MM.1S (cell line): ENCODE measurements at regions not wholly inside any gene's neighbourhood (a gene's known extent, or its start where the extent isn't known, plus 50 kb on each side); places are given as distances from the start of the nearest gene placed in this dataset.
"Not testable (repeated sequence)": the region's sequence is repeated elsewhere in the genome, so short reads cannot be mapped to it uniquely, and the experiment has no call there.

Source experiments
- DNase-seq: peaks from one replicate; pipeline ENCODE4 v3.0.0-alpha.2; 2015
- H2AFZ ChIP-seq: fragments of 300-600 bp; sonication (generic); 2 replicates; pipeline ENCODE4 v1.6.0; 2016; ENCODE audit warnings: antibody characterized with exemption, low read length
- H3F3A ChIP-seq: fragments of 300-600 bp; sonication (generic); 2 replicates; pipeline ENCODE4 v1.6.1; 2016; ENCODE audit warnings: mild to moderate bottlenecking, antibody characterized with exemption, low read length, moderate library complexity, mixed read lengths; ENCODE audit not compliant: insufficient read depth
- H3K27ac ChIP-seq: fragments of 300-600 bp; sonication (generic); 2 replicates; pipeline ENCODE4 v1.5.1; 2016; ENCODE audit warnings: mild to moderate bottlenecking, low read length
- H3K27me3 ChIP-seq: fragments of 300-600 bp; sonication (generic); replicated peaks from 2 replicates; pipeline ENCODE4 v1.6.0; 2016; ENCODE audit warnings: low read length; ENCODE audit not compliant: insufficient read depth
- H3K36me3 ChIP-seq: fragments of 300-600 bp; sonication (generic); replicated peaks from 2 replicates; pipeline ENCODE4 v1.6.1; 2016; ENCODE audit warnings: mild to moderate bottlenecking, low read length, mixed read lengths; ENCODE audit not compliant: insufficient read depth
- H3K4me1 ChIP-seq: fragments of 300-600 bp; sonication (generic); 2 replicates; pipeline ENCODE4 v1.6.1; 2016; ENCODE audit warnings: low read length, mixed read lengths
- H3K4me2 ChIP-seq: fragments of 300-600 bp; sonication (generic); 2 replicates; pipeline ENCODE4 v1.6.0; 2016; ENCODE audit warnings: low read depth, low read length
- H3K4me3 ChIP-seq: fragments of 300-600 bp; sonication (generic); 2 replicates; pipeline ENCODE4 v1.5.1; 2016; ENCODE audit warnings: low read length, mixed read lengths
- H3K79me2 ChIP-seq: fragments of 300-600 bp; sonication (generic); 2 replicates; pipeline ENCODE4 v1.6.1; 2016; ENCODE audit warnings: mixed run types, low read length, mixed read lengths
- H3K9ac ChIP-seq: fragments of 300-600 bp; sonication (generic); 2 replicates; pipeline ENCODE4 v1.6.1; 2016; ENCODE audit warnings: low read length, mixed read lengths
- H3K9me2 ChIP-seq: fragments of 300-600 bp; sonication (generic); replicated peaks from 2 replicates; pipeline ENCODE4 v1.6.1; 2016; ENCODE audit warnings: mild to moderate bottlenecking, low read length, mixed read lengths; ENCODE audit not compliant: insufficient read depth
- H3K9me3 ChIP-seq: fragments of 300-600 bp; sonication (generic); replicated peaks from 2 replicates; pipeline ENCODE4 v1.6.1; 2016; ENCODE audit warnings: mild to moderate bottlenecking, low read length, mixed read lengths; ENCODE audit not compliant: insufficient read depth
- H4K20me1 ChIP-seq: fragments of 300-600 bp; sonication (generic); 2 replicates; pipeline ENCODE4 v1.6.1; 2016; ENCODE audit warnings: mild to moderate bottlenecking, low read length, moderate library complexity, mixed read lengths; ENCODE audit not compliant: insufficient read depth
- CTCF ChIP-seq: fragments of 300-600 bp; sonication (generic); IDR thresholded peaks from 2 replicates; pipeline ENCODE4 v1.5.1; 2016; ENCODE audit warnings: antibody characterized with exemption, low read length, mixed read lengths
- EZH2 ChIP-seq: fragments of 300-600 bp; sonication (generic); optimal IDR thresholded peaks from 2 replicates; pipeline ENCODE3; 2017; ENCODE audit warnings: low read depth, mild to moderate bottlenecking, antibody characterized with exemption, low read length, mixed read lengths
- EZH2phosphoT487 ChIP-seq: fragments of 300-600 bp; sonication (generic); IDR thresholded peaks from 2 replicates; pipeline ENCODE4 v1.6.1; 2018; ENCODE audit warnings: antibody characterized with exemption, low read length

DNA sequence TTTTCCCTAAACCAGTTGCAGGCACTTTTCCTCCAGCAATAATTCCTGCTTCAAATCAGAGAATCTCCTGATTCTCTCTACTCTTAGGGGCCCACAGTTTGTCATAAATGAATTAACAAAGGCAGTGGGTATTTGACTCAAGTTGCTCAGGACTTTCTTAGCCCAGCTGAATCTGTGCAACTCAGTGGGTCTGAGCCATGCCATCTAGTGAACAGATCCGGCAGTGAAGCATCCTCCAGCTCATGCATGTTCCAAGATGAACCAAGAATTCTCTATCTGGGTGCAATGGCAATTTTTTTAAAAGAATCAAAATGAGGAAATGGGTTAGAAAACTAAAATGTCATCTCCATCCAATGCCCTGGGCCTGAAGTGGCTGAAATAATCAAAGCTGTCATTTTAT lies 575.2 kb upstream of the CDH11 start:
- H3K36me3 ChIP-seq: no peaks in the 10 kb centered on the region
- no peak overlapping the region for H2AFZ ChIP-seq
- H3K4me3 ChIP-seq: no peak overlapping the region
- H3K4me1 ChIP-seq: no peaks in the 10 kb centered on the region
- H3K9me3 ChIP-seq: no peaks in the 10 kb centered on the region
- no peaks in the 10 kb centered on the region for H3K27me3 ChIP-seq
- H3K27ac ChIP-seq: no peak overlapping the region
- H3K79me2 ChIP-seq: no peaks in the 10 kb centered on the region
- H3K9me2 ChIP-seq: no peaks in the 10 kb centered on the region
- no peak overlapping the region for H3K4me2 ChIP-seq
- TF ChIP-seq EZH2phosphoT487: no peak
- TF ChIP-seq EZH2: no peak
- no peak for TF ChIP-seq CTCF
- no peaks in the 10 kb centered on the region for H3F3A ChIP-seq
- H3K9ac ChIP-seq: no peak overlapping the region
- no peaks in the 10 kb centered on the region for H4K20me1 ChIP-seq
- no peak for DNase-seq

DNA sequence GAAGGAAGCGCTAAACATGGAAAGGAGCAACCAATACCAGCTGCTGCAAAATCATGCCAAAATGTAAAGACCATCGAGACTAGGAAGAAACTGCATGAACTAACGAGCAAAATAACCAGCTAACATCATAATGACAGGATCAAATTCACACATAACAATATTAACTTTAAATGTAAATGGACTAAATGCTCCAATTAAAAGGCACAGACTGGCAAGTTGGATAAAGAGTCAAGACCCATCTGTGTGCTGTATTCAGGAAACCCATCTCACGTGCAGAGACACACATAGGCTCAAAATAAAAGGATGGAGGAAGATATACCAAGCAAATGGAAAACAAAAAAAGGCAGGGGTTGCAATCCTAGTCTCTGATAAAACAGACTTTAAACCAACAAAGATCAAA lies 570.0 kb upstream of the CDH11 start:
- not testable (repeated sequence) for DNase-seq, H3K27ac ChIP-seq, H3K4me1 ChIP-seq, H3K27me3 ChIP-seq, H3K9ac ChIP-seq, H3K4me3 ChIP-seq, H2AFZ ChIP-seq, H3K9me3 ChIP-seq, H3F3A ChIP-seq, H3K36me3 ChIP-seq, H4K20me1 ChIP-seq, H3K9me2 ChIP-seq, H3K79me2 ChIP-seq, H3K4me2 ChIP-seq

- Histone ChIP-seq H3K79me2 (no peaks in the 10 kb centered on the region), H3K4me1 (no peaks in the 10 kb centered on the region), H2AFZ (no peak overlapping the region), H3K36me3 (no peaks in the 10 kb centered on the region), H3K27ac (no peak overlapping the region), H3K4me2 (no peak overlapping the region), H3K9ac (no peak overlapping the region), H3K9me3 (no peaks in the 10 kb centered on the region), H3K4me3 (no peak overlapping the region), H3K27me3 (no peaks in the 10 kb centered on the region), H3K9me2 (no peaks in the 10 kb centered on the region), H4K20me1 (no peaks in the 10 kb centered on the region), H3F3A (no peaks in the 10 kb centered on the region)
- no peak for TF ChIP-seq EZH2phosphoT487
- no peak for TF ChIP-seq CTCF
- TF ChIP-seq EZH2: no peak
- no peak for DNase-seq
Observed at GRCh38 chr16:65689726-65690125, 567.9 kb upstream of the CDH11 start.

- no peak for TF ChIP-seq CTCF
- no peak for TF ChIP-seq EZH2phosphoT487
- no peak for TF ChIP-seq EZH2
- no peak overlapping the region for H3K9ac ChIP-seq
Observed at GRCh38 chr16:65688301-65688700, 566.4 kb upstream of the CDH11 start.

More at GRCh38 chr16:65688301-65688700, 566.4 kb upstream of the CDH11 start:
- no peaks in the 10 kb centered on the region for H3K79me2 ChIP-seq
- no peak overlapping the region for H3K27ac ChIP-seq
- DNase-seq: no peak
- H2AFZ ChIP-seq: no peak overlapping the region
- no peaks in the 10 kb centered on the region for H3K9me2 ChIP-seq
- no peak overlapping the region for H3K4me3 ChIP-seq
- H3K27me3 ChIP-seq: no peaks in the 10 kb centered on the region
- H3K4me1 ChIP-seq: no peaks in the 10 kb centered on the region
- H3K9me3 ChIP-seq: no peaks in the 10 kb centered on the region
- no peaks in the 10 kb centered on the region for H4K20me1 ChIP-seq
- H3F3A ChIP-seq: no peaks in the 10 kb centered on the region
- H3K4me2 ChIP-seq: no peak overlapping the region
- no peaks in the 10 kb centered on the region for H3K36me3 ChIP-seq
